ENCODE measurements at regions not wholly inside any gene's neighbourhood (a gene's known extent, or its start where the extent isn't known, plus 50 kb on each side); places are given as distances from the start of the nearest gene placed in this dataset.

DNA sequence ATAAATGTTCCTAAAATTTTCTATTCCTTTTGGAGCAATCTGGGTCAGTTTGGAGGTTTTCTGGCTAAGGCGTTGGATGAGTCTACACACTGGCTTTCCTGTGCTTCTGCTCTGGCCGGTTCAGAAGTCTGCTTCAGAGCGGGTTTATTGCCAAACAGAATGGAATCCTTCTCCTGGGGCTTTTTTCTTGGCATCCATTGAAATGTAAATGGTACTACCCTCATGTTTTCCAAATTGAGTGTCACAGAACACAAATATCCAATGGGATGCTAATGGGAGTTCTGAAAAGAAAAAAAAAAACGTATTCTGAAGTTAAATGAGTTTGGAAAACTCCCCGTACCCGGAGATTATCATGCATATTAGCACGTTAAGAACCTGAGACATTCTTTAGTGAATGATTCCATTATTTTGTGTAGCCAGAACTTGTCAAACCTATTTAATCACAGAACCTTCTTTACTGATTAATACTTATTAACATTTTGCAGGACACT lies 930.3 kb downstream of the QKI start:
- TF ChIP-seq, protein P1, sequence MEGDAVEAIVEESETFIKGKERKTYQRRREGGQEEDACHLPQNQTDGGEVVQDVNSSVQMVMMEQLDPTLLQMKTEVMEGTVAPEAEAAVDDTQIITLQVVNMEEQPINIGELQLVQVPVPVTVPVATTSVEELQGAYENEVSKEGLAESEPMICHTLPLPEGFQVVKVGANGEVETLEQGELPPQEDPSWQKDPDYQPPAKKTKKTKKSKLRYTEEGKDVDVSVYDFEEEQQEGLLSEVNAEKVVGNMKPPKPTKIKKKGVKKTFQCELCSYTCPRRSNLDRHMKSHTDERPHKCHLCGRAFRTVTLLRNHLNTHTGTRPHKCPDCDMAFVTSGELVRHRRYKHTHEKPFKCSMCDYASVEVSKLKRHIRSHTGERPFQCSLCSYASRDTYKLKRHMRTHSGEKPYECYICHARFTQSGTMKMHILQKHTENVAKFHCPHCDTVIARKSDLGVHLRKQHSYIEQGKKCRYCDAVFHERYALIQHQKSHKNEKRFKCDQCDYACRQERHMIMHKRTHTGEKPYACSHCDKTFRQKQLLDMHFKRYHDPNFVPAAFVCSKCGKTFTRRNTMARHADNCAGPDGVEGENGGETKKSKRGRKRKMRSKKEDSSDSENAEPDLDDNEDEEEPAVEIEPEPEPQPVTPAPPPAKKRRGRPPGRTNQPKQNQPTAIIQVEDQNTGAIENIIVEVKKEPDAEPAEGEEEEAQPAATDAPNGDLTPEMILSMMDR (IDR thresholded peaks at IDR 0.05; ENCODE audit: low read length), result no peak
- TF ChIP-seq EZH2 (optimal IDR thresholded peaks at IDR 0.05; ENCODE audit: low read depth, low read length), result no peak

Data from MM.1S (cell line).